ENCODE measurements at regions not wholly inside any gene's neighbourhood (a gene's known extent, or its start where the extent isn't known, plus 50 kb on each side); places are given as distances from the start of the nearest gene placed in this dataset.

DNA sequence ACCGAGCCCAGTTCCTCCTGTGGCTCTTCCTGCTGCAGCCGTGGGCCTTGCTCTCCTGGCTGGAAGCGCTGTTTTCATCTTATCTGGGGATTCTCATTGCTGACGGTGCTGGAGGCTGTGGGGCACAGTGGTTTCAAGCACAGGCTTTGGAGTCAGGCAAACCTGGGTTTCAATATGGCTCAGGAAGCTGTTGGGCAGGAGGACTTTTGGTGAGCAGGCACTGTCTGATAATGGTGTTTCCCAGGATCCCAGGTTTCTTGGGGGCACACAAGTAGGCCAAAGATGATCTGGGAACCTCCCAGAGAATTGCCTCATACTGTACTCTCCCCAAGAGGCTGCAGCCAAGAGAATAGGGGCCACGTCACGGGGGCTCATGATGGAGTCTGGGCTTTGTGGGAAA lies 105.6 kb upstream of the TRABD2B start:
- TF ChIP-seq MEF2A (IDR thresholded peaks at IDR 0.05; ENCODE audit: control insufficient read depth, low read depth, low read length) (no peak), CHCHD3 (CRISPR knock-in tag; IDR thresholded peaks at IDR 0.05) (no peak), CTBP1 (IDR thresholded peaks at IDR 0.05; ENCODE audit: borderline replicate concordance) (no peak), ZNF76 (CRISPR knock-in tag; IDR thresholded peaks at IDR 0.05; ENCODE audit: borderline replicate concordance) (no peak), ZNF695 (CRISPR knock-in tag; IDR thresholded peaks at IDR 0.05) (no peak), KLF6 (CRISPR knock-in tag; IDR thresholded peaks at IDR 0.05; ENCODE audit: borderline replicate concordance) (no peak), ZNF347 (CRISPR knock-in tag; IDR thresholded peaks at IDR 0.05; ENCODE audit: low read depth) (no peak), ZNF431 (CRISPR knock-in tag; IDR thresholded peaks at IDR 0.05) (no peak), DACH1 (IDR thresholded peaks at IDR 0.05; ENCODE audit: partially characterized antibody) (no peak), FOS (IDR thresholded peaks at IDR 0.05; ENCODE audit: extremely low read depth, insufficient read length) (no peak), NR2C1 (IDR thresholded peaks at IDR 0.05) (no peak), NR2C1 (tag; IDR thresholded peaks at IDR 0.05) (no peak), EZH2 (IDR thresholded peaks at IDR 0.05; ENCODE audit: borderline replicate concordance, low read depth, low read length) (no peak)
- TF ChIP-seq, protein P1, sequence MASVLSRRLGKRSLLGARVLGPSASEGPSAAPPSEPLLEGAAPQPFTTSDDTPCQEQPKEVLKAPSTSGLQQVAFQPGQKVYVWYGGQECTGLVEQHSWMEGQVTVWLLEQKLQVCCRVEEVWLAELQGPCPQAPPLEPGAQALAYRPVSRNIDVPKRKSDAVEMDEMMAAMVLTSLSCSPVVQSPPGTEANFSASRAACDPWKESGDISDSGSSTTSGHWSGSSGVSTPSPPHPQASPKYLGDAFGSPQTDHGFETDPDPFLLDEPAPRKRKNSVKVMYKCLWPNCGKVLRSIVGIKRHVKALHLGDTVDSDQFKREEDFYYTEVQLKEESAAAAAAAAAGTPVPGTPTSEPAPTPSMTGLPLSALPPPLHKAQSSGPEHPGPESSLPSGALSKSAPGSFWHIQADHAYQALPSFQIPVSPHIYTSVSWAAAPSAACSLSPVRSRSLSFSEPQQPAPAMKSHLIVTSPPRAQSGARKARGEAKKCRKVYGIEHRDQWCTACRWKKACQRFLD (CRISPR knock-in tag; IDR thresholded peaks at IDR 0.05), result no peak
- TF ChIP-seq, protein P2, sequence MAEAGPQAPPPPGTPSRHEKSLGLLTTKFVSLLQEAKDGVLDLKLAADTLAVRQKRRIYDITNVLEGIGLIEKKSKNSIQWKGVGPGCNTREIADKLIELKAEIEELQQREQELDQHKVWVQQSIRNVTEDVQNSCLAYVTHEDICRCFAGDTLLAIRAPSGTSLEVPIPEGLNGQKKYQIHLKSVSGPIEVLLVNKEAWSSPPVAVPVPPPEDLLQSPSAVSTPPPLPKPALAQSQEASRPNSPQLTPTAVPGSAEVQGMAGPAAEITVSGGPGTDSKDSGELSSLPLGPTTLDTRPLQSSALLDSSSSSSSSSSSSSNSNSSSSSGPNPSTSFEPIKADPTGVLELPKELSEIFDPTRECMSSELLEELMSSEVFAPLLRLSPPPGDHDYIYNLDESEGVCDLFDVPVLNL (CRISPR knock-in tag; IDR thresholded peaks at IDR 0.05; ENCODE audit: low read depth), result no peak
- TF ChIP-seq, protein P3, sequence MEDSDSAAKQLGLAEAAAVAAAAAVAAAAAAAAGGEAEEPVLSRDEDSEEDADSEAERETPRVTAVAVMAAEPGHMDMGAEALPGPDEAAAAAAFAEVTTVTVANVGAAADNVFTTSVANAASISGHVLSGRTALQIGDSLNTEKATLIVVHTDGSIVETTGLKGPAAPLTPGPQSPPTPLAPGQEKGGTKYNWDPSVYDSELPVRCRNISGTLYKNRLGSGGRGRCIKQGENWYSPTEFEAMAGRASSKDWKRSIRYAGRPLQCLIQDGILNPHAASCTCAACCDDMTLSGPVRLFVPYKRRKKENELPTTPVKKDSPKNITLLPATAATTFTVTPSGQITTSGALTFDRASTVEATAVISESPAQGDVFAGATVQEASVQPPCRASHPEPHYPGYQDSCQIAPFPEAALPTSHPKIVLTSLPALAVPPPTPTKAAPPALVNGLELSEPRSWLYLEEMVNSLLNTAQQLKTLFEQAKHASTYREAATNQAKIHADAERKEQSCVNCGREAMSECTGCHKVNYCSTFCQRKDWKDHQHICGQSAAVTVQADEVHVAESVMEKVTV (CRISPR knock-in tag; IDR thresholded peaks at IDR 0.05), result no peak
- TF ChIP-seq, protein P4, sequence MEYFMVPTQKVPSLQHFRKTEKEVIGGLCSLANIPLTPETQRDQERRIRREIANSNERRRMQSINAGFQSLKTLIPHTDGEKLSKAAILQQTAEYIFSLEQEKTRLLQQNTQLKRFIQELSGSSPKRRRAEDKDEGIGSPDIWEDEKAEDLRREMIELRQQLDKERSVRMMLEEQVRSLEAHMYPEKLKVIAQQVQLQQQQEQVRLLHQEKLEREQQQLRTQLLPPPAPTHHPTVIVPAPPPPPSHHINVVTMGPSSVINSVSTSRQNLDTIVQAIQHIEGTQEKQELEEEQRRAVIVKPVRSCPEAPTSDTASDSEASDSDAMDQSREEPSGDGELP (CRISPR knock-in tag; IDR thresholded peaks at IDR 0.05; ENCODE audit: borderline replicate concordance), result no peak
- Histone ChIP-seq H4K20me1 (replicated peaks; ENCODE audit: control insufficient read depth, insufficient read depth, low read length) (no peaks in the 10 kb centered on the region; the same call in 1 of the 2 replicates), H3K79me2 (ENCODE audit: control insufficient read depth, insufficient read depth, low read length) (no peaks in the 10 kb centered on the region), H3K27me3 (ENCODE audit: control insufficient read depth in 2 of 2, insufficient read depth in 2 of 2, low read length in 2 of 2) (no peaks in the 10 kb centered on the region), H3K9ac (ENCODE audit: insufficient read depth in 1 of 2, low read depth in 2 of 2, low read length in 2 of 2) (no peak overlapping the region), H3K27ac (ENCODE audit: extremely low read depth, low read depth, low read length) (no peak overlapping the region), H3K9me3 (replicated peaks; ENCODE audit: control insufficient read depth, insufficient read depth, low read depth, low read length) (no peaks in the 10 kb centered on the region), H3K9me1 (ENCODE audit: control insufficient read depth, insufficient read depth, low read length) (no peaks in the 10 kb centered on the region), H2AFZ (ENCODE audit: low read depth, low read length) (no peak overlapping the region), H3K4me2 (ENCODE audit: insufficient read depth, low read length) (no peak overlapping the region), H3K4me3 (no peak overlapping the region), H3K4me1 (replicated peaks in 1 of 2; ENCODE audit: control insufficient read depth in 2 of 2, insufficient read depth in 2 of 2, low read length in 2 of 2) (no peaks in the 10 kb centered on the region), H3K36me3 (ENCODE audit: control insufficient read depth, insufficient read depth, low read length) (no peaks in the 10 kb centered on the region)
- ATAC-seq (no peak), DNase-seq (ENCODE audit: extremely low read depth in 1 of 4, low spot score in 3 of 4) (no peak), FAIRE-seq (no peak)
- in situ Hi-C loops (cut with MboI) (no loop called here), intact Hi-C loops (cut with micrococcal nuclease) (no loop called here)
- WGBS (ENCODE audit: insufficient coverage, low coverage, missing lambda C conversion rate), result 0% methylated on average over 6 of the region's 6 CpGs
- no TSS peak for BruUV-seq (replicated peaks)
- ChIA-PET POLR2A (no interaction called here), CTCF (ENCODE audit: low intra/inter-chr PET ratio) (no interaction called here)

Measured in K562 (cell line).